ENCODE measurements at regions not wholly inside any gene's neighbourhood (a gene's known extent, or its start where the extent isn't known, plus 50 kb on each side); places are given as distances from the start of the nearest gene placed in this dataset.

- no peaks in the 10 kb centered on the region for H4K20me1 ChIP-seq (ENCODE audit: insufficient read depth)
- H3K4me3 ChIP-seq (replicated peaks in 1 of 2; ENCODE audit: low read depth in 1 of 2, low read length in 2 of 2), result no peak overlapping the region
- ChIA-PET CTCF (interaction anchor here (2.5 kb wide), 1 partner anchor 12 kb away, joined by 10 read pairs; no protein-coding TSS in a partner anchor), RAD21 (ENCODE audit: low non-redundant PET in 1 of 2, low total read pairs in 2 of 2, uncharacterized antibody in 2 of 2, unreplicated experiment in 2 of 2) (no interaction called here), POLR2A (no interaction called here)
- DNase-seq (ENCODE audit: low read depth, low spot score), result no peak
- no peak overlapping the region for H3K4me2 ChIP-seq (ENCODE audit: low read length)
- H3K9me2 ChIP-seq (ENCODE audit: insufficient read depth), result no peaks in the 10 kb centered on the region
- no peak overlapping the region for H2AFZ ChIP-seq (ENCODE audit: low read depth, low read length, poor library complexity, severe bottlenecking)
- H3K27ac ChIP-seq (ENCODE audit: low read depth, low read length), result no peak overlapping the region
- BruUV-seq (replicated peaks), result no TSS peak
- H3K36me3 ChIP-seq (ENCODE audit: control insufficient read depth in 1 of 2, insufficient read depth in 2 of 2, low read length in 2 of 2), result no peaks in the 10 kb centered on the region
- no peaks in the 10 kb centered on the region for H3K79me2 ChIP-seq (ENCODE audit: insufficient read depth, low read length)
- intact Hi-C loops (cut with micrococcal nuclease), result no loop called here
- no peaks in the 10 kb centered on the region; a peak in 1 of 4 replicates for H3K9me3 ChIP-seq (ENCODE audit: control insufficient read depth in 1 of 2, insufficient read depth in 1 of 2, low read depth in 1 of 2, low read length in 2 of 2)
- ATAC-seq, result no peak
- no peaks in the 10 kb centered on the region for H3K4me1 ChIP-seq (ENCODE audit: control insufficient read depth in 1 of 2, insufficient read depth in 2 of 2, low read length in 2 of 2)
- H3K27me3 ChIP-seq (ENCODE audit: insufficient read depth, low read length), result no peaks in the 10 kb centered on the region
- no peak overlapping the region for H3K9ac ChIP-seq (ENCODE audit: low read length)
- TF ChIP-seq POLR2A (IDR thresholded peaks at IDR 0.05; ENCODE audit: borderline replicate concordance, extremely low read depth, insufficient read depth, insufficient read length) (no peak), ZFX (IDR thresholded peaks at IDR 0.05) (no peak), SRF (IDR thresholded peaks at IDR 0.05; ENCODE audit: low read depth) (no peak), EZH2 (IDR thresholded peaks at IDR 0.05) (no peak), EGR1 (IDR thresholded peaks at IDR 0.05; ENCODE audit: low read depth) (no peak), RAD21 (IDR thresholded peaks at IDR 0.05; ENCODE audit: low read depth) (no peak), EZH2phosphoT487 (IDR thresholded peaks at IDR 0.05; ENCODE audit: borderline replicate concordance) (no peak), SIN3A (IDR thresholded peaks at IDR 0.05; ENCODE audit: low read depth) (no peak), ATF3 (IDR thresholded peaks at IDR 0.05) (no peak), ELF1 (IDR thresholded peaks at IDR 0.05; ENCODE audit: borderline replicate concordance, low read depth) (no peak), TCF7L2 (IDR thresholded peaks at IDR 0.05; ENCODE audit: borderline replicate concordance, extremely low read depth, insufficient read depth, insufficient read length) (no peak), FOSL1 (IDR thresholded peaks at IDR 0.05; ENCODE audit: low read depth) (no peak), YY1 (IDR thresholded peaks at IDR 0.05; ENCODE audit: extremely low read depth, insufficient replicate concordance, low read depth, low read length) (no peak), CTCF (IDR thresholded peaks at IDR 0.05 in 2 of 3, conservative IDR thresholded peaks at IDR 0.05 in 1 of 3; ENCODE audit: borderline replicate concordance in 1 of 3, insufficient read depth in 1 of 3, low read depth in 2 of 3, low read length in 2 of 3) (no peak), SP1 (IDR thresholded peaks at IDR 0.05; ENCODE audit: low read depth) (no peak)
- TF ChIP-seq, protein P1, sequence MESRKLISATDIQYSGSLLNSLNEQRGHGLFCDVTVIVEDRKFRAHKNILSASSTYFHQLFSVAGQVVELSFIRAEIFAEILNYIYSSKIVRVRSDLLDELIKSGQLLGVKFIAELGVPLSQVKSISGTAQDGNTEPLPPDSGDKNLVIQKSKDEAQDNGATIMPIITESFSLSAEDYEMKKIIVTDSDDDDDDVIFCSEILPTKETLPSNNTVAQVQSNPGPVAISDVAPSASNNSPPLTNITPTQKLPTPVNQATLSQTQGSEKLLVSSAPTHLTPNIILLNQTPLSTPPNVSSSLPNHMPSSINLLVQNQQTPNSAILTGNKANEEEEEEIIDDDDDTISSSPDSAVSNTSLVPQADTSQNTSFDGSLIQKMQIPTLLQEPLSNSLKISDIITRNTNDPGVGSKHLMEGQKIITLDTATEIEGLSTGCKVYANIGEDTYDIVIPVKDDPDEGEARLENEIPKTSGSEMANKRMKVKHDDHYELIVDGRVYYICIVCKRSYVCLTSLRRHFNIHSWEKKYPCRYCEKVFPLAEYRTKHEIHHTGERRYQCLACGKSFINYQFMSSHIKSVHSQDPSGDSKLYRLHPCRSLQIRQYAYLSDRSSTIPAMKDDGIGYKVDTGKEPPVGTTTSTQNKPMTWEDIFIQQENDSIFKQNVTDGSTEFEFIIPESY (IDR thresholded peaks at IDR 0.05; ENCODE audit: extremely low read depth, insufficient replicate concordance, low read length), result no peak
- TF ChIP-seq, protein P2, sequence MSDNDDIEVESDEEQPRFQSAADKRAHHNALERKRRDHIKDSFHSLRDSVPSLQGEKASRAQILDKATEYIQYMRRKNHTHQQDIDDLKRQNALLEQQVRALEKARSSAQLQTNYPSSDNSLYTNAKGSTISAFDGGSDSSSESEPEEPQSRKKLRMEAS (IDR thresholded peaks at IDR 0.05), result no peak
Measured at GRCh38 chr10:124204726-124205125, 111.3 kb upstream of the CHST15 start.
